Peyer's patch (tissue), 4 donors: ENCODE measurements at regions not wholly inside any gene's neighbourhood (a gene's known extent, or its start where the extent isn't known, plus 50 kb on each side); places are given as distances from the start of the nearest gene placed in this dataset.

Experiments
- DNase-seq, 3 donors: peaks; one replicate each; pipeline ENCODE4 v3.0.0-alpha.2; 2017 to 2019
- H3K27ac ChIP-seq, 4 donors: fragments of 200-600 bp; sonication (generic); one replicate each; pipeline ENCODE4 v1.5.1; 2016 to 2019
- H3K27me3 ChIP-seq, 2 donors: fragments of 200-600 bp; sonication (generic); one replicate each; pipeline ENCODE4 v1.5.1; 2019
- H3K36me3 ChIP-seq, 3 donors: fragments of 200-600 bp; sonication (generic); one replicate each; pipeline ENCODE4 v1.5.1; 2016 to 2019
- H3K4me1 ChIP-seq, 4 donors: fragments of 200-600 bp; sonication (generic); one replicate each; pipeline ENCODE4 v1.5.1; 2016 to 2019
- H3K4me3 ChIP-seq, 4 donors: fragments of 200-600 bp; sonication (generic); 1 replicate in 3 of 4; 2 replicates in 1 of 4; pipeline ENCODE4 v1.5.1; 2016 to 2019; ENCODE audit warnings: mild to moderate bottlenecking in 1 of 4
- H3K9me3 ChIP-seq, 4 donors: fragments of 200-600 bp; sonication (generic); one replicate each; pipeline ENCODE4 v1.5.1; 2016 to 2019; ENCODE audit warnings: mild to moderate bottlenecking in 1 of 4
- CTCF ChIP-seq, 6 experiments: fragments of 450-650 bp in 4 of 6; fragments of 200-600 bp in 2 of 6; sonication (generic) in 1 of 6; IDR thresholded peaks; one replicate each; pipeline ENCODE4 v1.5.1; 2017 to 2019; ENCODE audit warnings: antibody characterized with exemption in 6 of 6, mild to moderate bottlenecking in 3 of 6, moderate library complexity in 1 of 6
- POLR2A ChIP-seq, 2 donors: fragments of 450-650 bp; IDR thresholded peaks; one replicate each; pipeline ENCODE4 v1.5.1; 2017; ENCODE audit warnings: antibody characterized with exemption in 2 of 2, mild to moderate bottlenecking in 2 of 2, moderate library complexity in 2 of 2

GRCh38 chr5:103463261-103463660 lies 99.3 kb downstream of the NUDT12 start:
- DNase-seq = no peak
- no peak for TF ChIP-seq CTCF (IDR thresholded peaks at IDR 0.05)
- no peak for TF ChIP-seq POLR2A (IDR thresholded peaks at IDR 0.05)
- no peak overlapping the region for H3K27ac ChIP-seq
- H3K9me3 ChIP-seq = no peaks in the 10 kb centered on the region
- H3K4me3 ChIP-seq = no peak overlapping the region
- no peaks in the 10 kb centered on the region for H3K27me3 ChIP-seq
- no peaks in the 10 kb centered on the region for H3K36me3 ChIP-seq
- no peaks in the 10 kb centered on the region for H3K4me1 ChIP-seq

GRCh38 chr5:103461243-103461642 lies 101.3 kb downstream of the NUDT12 start:
- H3K27me3 ChIP-seq = no peaks in the 10 kb centered on the region
- H3K4me1 ChIP-seq = no peaks in the 10 kb centered on the region
- no peak overlapping the region for H3K27ac ChIP-seq
- TF ChIP-seq CTCF (IDR thresholded peaks at IDR 0.05) (no peak), POLR2A (IDR thresholded peaks at IDR 0.05) (no peak)
- H3K9me3 ChIP-seq = no peaks in the 10 kb centered on the region
- H3K36me3 ChIP-seq = no peaks in the 10 kb centered on the region
- no peak for DNase-seq
- no peak overlapping the region for H3K4me3 ChIP-seq

GRCh38 chr5:103458497-103459040 lies 104.0 kb downstream of the NUDT12 start:
- no peaks in the 10 kb centered on the region for H3K36me3 ChIP-seq
- no peaks in the 10 kb centered on the region for H3K27me3 ChIP-seq
- no peak overlapping the region for H3K4me3 ChIP-seq
- H3K4me1 ChIP-seq = no peaks in the 10 kb centered on the region
- no peak overlapping the region for H3K27ac ChIP-seq
- DNase-seq = no peak
- H3K9me3 ChIP-seq = no peaks in the 10 kb centered on the region
- no peak for TF ChIP-seq POLR2A (IDR thresholded peaks at IDR 0.05)
- no peak for TF ChIP-seq CTCF (IDR thresholded peaks at IDR 0.05)

- no peaks in the 10 kb centered on the region for H3K36me3 ChIP-seq
- H3K4me1 ChIP-seq = no peaks in the 10 kb centered on the region
- TF ChIP-seq CTCF (IDR thresholded peaks at IDR 0.05) = no peak
- no peak for TF ChIP-seq POLR2A (IDR thresholded peaks at IDR 0.05)
- H3K27me3 ChIP-seq = no peaks in the 10 kb centered on the region
- DNase-seq = no peak
- H3K9me3 ChIP-seq = no peaks in the 10 kb centered on the region
- no peak overlapping the region for H3K27ac ChIP-seq
- H3K4me3 ChIP-seq = no peak overlapping the region
These were observed 106.1 kb downstream of the NUDT12 start for GRCh38 chr5:103456476-103456875.

GRCh38 chr5:103455796-103456195 lies 106.8 kb downstream of the NUDT12 start:
- Histone ChIP-seq H3K27me3 (no peaks in the 10 kb centered on the region), H3K27ac (no peak overlapping the region), H3K36me3 (no peaks in the 10 kb centered on the region), H3K4me1 (no peaks in the 10 kb centered on the region), H3K4me3 (no peak overlapping the region), H3K9me3 (no peaks in the 10 kb centered on the region)
- no peak for TF ChIP-seq POLR2A (IDR thresholded peaks at IDR 0.05)
- no peak for TF ChIP-seq CTCF (IDR thresholded peaks at IDR 0.05)
- no peak for DNase-seq

GRCh38 chr5:103454770-103455169 lies 107.8 kb downstream of the NUDT12 start:
- TF ChIP-seq POLR2A (IDR thresholded peaks at IDR 0.05) (no peak), CTCF (IDR thresholded peaks at IDR 0.05) (no peak)
- no peaks in the 10 kb centered on the region for H3K27me3 ChIP-seq
- H3K9me3 ChIP-seq = no peaks in the 10 kb centered on the region
- no peaks in the 10 kb centered on the region for H3K36me3 ChIP-seq
- H3K4me1 ChIP-seq = no peaks in the 10 kb centered on the region
- H3K4me3 ChIP-seq = no peak overlapping the region
- no peak overlapping the region for H3K27ac ChIP-seq
- no peak for DNase-seq
